Mucosa of gallbladder (tissue), 1 donor: ENCODE measurements at regions not wholly inside any gene's neighbourhood (a gene's known extent, or its start where the extent isn't known, plus 50 kb on each side); places are given as distances from the start of the nearest gene placed in this dataset.
"Not testable (repeated sequence)": the region's sequence is repeated elsewhere in the genome, so short reads cannot be mapped to it uniquely, and the experiment has no call there.

ENCODE experiments used
- DNase-seq: peaks from one replicate; pipeline ENCODE4 v3.0.0-alpha.2; 2020; ENCODE audit warnings: low spot score
- donor health status: DM: no; HTN: no; CAD: no.

- no peak for DNase-seq
These were observed 189.8 kb upstream of the SLC16A7 start for GRCh38 chr12:59405992-59406391.

DNA sequence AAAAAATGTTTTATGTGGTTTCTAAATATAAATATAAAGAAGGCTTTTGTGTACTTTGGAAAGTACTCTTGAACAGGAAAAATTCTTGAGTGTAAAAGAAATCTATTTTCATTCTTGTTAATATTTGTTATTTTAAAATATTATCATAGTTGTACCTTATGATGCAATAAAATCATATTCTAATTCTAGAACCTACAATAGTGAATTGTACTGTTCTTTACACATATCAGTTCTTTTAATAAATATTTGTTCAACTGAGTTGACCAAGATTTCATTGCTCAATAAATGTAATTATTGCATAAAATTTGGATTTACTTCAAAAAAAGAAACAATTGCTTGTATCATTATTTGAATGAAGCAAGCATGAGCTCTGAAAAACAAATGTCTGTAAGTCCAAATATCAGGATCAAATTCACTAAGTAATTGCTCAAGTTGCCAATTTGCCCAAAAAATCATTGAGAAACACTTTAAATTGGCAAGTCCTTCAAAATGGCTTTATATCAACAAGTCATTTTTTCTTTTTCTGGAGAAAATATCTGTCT is 191.6 kb upstream of the SLC16A7 start:
- no peak for DNase-seq

DNA sequence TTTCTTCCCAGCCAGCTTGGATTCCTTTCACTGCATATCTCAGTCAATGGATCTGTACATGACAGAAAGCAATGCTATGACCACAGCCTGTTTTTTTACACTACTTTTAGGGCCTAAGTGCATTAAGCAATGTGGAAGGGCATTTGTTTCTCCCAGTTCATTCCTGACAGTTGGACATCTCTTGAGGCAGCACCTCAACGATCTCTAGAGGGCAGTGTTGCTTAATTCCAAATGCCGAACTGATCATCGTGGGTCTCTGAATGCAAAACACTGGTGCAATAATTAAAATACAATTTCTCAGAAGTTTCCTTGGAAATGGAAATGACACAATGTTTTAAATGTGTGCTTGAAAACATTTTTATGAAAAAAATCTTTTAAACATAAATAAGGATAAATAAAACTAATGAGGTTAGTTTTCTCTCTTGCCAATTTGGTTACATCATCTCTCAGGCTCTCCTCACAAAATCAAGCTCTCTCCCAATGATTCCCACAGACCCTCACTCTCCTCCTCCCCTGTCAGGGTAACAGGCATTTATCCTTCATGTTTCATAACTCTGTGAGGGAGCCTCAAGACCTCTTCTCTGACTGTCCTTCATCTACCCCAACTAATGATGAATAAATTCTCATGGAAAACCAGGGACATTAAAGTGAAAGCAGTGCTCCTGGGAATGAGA is 192.4 kb upstream of the SLC16A7 start:
- peak; percentile 39 for DNase-seq

DNA sequence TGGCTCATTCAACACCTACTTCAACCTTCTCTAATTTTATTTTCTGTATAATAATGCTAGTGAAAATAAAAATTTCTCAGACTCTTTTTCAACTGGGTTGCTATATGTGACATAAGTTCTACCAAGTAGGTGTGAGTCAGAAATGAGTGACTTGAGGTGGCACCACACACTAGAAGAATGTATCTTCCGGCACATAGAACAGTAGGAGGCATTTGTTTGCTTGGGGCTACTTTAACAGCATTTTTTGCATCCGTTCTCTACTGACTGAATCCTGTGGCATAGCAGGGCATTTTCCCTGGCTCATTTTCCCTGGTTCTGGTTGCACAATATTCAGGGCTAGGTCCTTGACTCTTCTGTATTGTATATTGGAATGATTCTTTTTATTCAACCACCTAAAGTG is 194.0 kb upstream of the SLC16A7 start:
- no peak for DNase-seq

DNA sequence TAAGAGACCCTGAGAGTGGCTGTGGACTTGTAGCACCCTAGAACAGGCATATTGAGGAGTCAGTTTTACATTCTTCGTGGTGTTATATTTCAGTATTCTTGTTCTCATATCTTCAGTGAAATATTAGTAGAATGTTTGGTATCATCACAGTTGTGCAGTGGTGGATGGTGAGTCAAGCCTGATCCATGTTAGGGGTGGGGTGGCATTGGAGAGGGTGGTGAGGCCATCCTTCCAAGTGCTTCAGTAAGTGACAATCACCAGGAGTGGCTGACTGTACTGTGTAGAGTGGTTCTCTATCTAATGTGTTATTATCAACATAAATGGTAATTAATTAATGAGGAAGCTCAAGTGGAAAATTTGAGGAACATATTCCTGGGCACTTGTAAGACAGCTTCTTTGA is 197.7 kb upstream of the SLC16A7 start:
- DNase-seq: no peak

- DNase-seq: no peak
These were observed 198.9 kb upstream of the SLC16A7 start for GRCh38 chr12:59396919-59397318.

DNA sequence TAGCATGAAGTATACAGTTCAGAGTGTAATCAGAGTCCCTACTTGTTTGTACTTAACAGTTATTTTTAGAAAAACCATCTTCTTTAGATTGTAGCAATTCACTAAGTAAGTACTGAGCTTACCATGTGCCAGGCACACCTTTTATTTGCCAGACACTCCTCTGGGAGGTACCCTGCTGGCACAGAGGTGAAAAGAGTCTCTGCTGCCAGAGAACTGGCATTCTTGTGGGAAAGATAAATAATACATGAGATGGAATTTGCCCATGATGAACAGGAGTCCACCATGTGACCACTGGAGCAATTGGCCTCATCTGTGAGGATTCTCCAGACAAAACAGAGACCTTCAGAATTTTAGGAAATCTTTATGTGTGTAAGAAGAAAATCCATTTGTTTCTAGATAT is 199.3 kb upstream of the SLC16A7 start:
- DNase-seq: peak; percentile 36

DNA sequence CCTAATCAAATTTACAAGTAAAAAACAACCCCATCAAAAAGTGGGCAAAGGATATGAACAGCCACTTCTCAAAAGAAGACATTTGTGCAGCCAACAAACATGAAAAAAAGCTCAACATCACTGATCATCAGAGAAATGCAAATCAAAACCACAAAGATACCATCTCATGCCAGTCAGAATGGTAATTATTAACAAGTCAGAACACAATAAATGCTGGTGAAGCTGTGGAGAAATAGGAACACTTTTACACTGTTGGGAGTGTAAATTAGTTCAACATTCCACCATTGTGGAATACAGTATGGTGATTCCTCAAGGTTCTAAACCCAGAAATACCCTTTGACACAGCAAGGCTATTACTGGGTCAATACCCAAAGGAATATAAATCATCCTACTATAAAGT is 200.5 kb upstream of the SLC16A7 start:
- not testable (repeated sequence) for DNase-seq

GRCh38 chr12:59393506-59393905 is 202.3 kb upstream of the SLC16A7 start:
- DNase-seq: no peak

DNA sequence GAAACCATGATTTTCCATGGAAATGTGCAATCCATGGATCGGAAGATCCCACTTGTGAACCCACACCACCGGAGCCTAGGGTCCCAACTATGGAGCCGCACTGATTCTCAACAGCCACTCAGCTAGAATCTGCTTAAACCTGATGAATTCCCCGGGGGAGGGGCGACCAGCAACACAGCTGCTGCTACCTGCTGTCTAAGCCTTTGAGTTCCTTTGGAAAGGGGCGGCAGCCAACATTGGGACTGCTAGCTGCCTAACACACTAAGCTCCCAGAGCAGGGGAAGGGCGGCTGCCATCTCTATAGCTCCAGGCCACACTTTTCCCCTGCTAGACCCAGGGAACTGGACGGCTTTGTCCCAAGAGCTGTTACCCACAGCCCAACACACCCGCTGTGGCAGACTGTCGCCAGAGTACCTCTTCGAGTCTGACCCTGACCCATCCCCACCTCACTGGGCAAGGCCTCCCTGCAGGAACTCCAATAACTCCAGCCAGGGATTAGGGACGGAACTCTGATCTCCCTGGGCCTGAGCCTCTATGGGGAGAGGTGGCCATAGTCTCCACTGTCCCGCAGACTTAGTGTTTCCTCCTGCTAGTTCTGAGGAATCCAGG is 205.8 kb upstream of the SLC16A7 start:
- no peak for DNase-seq

DNA sequence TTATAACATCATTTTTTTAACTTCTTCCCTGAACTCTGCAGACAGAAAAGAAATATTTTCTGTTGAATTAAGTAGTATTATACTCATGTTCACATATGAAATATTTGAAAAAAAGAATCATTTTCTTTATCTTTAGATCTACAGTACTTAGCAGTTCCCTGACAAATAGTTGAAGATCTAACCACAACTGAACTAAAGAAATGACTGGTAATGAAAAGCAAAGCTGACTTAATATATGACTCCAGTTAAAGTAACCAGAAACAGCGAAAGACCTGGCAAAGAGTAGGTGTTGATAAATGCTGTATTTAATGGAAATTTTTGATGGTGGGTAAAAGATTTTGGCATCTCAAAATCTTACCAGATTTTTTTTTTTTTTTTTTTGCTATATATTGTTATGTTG is 207.1 kb upstream of the SLC16A7 start:
- DNase-seq: no peak

DNA sequence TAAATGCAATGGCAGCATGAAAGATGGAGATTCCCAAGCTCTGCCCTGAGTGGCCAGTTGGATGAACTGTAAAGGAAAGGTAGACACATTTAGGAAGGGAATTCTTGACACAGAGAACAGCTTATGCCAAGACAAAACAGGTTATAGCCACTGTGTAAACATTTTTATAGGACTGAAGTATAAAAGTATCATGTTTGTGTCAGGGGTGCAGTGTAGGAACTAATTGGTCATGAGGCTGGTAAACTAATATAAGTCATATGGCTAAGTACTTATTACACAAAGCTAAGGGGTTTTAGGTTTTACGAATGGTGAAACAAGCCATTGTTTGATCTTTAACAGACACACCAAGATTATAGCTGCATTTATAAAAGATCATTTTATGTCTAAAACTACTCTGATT is 207.7 kb upstream of the SLC16A7 start:
- DNase-seq: no peak

DNA sequence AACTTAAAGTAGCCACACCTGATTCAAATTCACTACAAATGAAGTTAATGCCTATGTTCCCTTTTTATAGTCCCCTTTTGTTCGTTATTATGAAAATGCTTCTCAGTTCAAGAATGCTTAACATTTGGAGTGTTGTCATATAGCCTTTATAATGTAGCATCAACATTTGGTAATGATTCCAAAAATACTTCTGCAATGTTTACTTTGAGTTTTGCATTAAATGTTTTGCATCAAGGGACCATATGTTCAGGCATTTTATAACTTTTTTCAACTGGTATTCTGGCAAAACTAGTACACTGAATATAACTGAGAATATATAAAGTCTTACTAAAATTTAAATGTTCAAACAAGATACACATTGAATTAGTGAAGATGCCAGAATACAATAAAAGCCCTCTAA is 209.6 kb upstream of the SLC16A7 start:
- no peak for DNase-seq

DNA sequence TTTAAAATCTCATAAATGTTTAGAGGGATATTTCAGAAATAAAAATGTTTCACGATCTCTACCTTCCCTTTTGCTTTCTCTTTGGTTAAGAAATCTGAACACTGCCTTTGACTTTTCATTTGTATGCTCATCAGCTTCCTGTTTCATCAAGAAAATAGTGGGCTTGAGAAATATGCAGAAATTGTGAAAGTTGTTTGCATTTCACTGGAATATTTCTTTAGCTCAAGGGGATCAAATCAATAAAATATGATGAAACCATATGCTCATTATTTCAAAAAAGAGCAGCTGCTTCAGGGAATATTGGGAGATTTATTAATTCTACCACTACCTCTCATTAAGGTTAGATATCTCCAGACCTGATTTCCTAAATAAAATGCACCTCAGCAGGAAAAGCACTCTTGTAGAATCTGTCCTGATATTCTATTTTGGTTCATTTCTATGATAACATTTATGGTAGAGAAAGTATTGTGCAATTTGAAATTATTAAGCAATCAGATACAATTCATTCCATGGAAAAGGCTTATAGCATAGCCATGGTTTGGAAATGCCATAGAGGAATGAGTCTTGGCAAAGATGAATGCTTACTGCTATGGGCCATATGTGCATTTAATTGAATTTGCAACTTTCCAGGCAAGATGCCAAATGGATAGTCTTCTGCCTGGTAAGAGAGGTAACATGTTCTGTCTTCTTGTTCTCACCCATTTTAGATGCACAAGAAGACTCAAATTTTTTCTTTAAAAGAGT is 212.6 kb upstream of the SLC16A7 start:
- no peak for DNase-seq

DNA sequence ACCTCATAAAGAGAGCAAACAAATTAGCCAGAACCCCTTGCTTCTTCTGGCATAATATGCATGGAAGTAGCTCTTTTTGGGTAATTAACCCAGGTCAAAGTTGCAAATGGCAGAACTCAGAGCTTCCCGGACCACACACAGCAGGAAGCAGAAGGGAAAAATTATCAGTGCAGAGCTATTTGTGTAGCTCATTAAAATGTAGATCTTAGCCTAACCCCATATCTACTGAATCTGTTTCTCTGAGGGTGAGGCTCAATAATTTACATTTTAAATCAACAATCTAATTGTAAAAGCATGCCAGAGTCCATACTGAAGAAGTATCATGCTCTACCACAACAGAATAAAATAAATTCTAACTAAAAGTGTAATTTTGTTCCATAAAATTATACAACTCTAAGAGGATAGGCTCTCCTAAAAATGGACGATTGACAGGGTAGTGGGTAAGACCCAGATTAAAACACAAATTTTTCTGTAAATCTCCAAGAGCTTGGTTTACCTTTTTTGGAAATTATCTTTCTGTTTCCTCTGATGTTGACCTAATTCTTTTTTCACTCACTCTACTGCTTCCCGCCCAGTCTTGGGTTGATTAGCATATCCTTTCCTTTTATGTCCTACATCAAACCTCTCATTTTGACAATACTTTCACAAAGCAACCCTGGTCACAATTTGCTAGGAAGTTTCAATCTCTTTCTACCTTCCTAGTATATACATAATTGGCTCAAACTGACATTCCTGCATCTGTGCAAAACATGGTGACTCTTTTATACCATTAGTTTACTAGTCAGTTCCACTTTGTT is 213.3 kb upstream of the SLC16A7 start:
- DNase-seq: no peak

DNA sequence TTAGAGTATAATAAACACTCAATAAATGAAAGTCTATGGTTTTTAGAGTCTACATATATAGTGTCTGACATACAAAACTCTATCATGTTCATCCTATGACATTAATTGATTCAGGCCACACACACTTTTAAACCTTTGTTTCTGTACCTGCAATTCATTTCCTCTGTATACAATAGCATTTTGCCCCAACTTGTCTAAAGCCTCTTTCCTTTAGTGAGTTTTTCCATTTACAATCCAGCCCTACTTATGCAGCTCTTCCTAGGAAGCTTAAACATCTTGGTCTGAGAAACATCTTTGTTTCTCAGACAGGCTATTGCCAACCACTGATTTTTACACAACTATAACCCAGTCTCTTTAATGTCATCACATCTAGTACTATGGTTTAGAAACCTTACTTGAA is 214.7 kb upstream of the SLC16A7 start:
- DNase-seq: no peak

DNA sequence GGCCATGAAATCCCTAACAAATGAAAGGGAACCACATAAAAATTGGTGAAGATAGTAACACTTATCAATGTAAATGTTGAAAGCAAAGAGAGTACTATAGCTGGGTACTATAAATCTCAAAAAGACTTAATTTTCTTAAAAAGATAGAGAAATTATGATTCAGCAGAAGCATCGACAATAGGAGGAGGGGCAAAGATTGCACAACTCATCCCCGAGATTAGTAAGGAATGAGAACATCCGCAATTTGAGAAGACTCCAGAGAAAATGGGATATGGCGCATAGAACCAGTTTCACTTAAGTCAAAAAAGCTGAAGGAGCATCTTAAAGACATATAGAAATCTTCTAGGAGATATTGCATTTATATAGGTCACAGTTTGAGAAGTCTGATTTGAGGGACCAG is 220.2 kb upstream of the SLC16A7 start:
- DNase-seq: no peak

DNA sequence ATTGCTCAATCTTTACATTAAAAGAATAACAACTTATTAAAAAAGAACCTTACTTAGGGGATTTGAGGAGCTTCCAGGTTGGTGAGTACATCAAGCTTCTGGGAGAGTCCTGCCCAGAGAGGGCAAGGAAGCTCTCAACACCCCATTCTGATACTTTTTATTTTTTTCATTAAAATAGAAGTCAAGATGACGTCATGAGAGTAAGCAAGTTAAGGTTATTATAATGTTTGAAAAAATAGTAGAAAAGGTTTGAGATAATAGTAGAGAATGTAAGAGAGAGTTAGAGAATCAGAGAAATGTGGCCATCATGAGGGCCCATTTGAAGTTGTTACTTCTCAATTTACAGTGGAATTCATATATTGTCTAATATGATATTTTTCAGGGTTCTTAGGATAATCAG is 221.0 kb upstream of the SLC16A7 start:
- no peak for DNase-seq

DNA sequence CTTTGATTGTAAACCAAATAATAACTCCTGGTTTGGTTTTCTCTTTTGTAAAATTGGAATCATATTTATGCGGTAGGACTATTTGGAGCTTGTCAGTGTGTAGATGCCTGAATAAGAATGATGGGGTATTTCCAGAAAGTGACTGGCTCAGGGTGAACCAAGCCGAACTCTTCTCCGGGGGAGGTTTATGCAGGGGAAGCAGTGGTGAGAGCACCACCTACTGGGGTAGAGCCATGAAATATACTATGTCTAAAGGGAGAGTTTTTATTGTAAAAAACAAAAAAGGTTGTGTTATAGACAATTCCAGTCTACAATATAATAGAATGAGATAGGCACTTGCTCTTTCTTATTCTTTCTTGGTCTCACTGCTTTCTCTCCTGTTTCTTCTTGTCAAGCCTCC is 222.9 kb upstream of the SLC16A7 start:
- DNase-seq: no peak

GRCh38 chr12:59370933-59371332 is 224.9 kb upstream of the SLC16A7 start:
- no peak for DNase-seq

DNA sequence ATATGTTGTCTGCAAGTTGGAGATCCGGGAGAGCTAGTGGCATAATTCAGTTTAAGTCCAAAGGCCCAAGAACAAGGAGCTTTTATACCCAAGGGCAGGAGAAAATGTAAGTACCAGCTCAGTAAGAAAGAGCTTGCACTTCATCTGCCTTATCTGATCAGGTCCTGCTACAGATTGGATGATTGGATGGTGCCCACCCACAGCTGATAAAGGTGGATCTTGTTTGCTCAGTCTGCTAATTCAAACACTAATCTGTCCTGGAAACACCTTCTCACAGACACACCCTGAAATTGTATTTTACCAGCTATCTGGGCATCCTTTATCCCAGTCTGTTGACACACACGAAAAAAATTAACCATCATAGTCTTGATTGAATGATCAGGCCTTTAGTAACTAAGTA is 230.7 kb upstream of the SLC16A7 start:
- no peak for DNase-seq

GRCh38 chr12:59357811-59358210 is 238.0 kb upstream of the SLC16A7 start:
- DNase-seq: no peak
